Stimulated activated CD8-positive, alpha-beta memory T cell treated with anti-CD3 and anti-CD28 coated beads, Interleukin-7, amount 100 ng/mL, for 4 hours (primary cell): ENCODE measurements at regions not wholly inside any gene's neighbourhood (a gene's known extent, or its start where the extent isn't known, plus 50 kb on each side); places are given as distances from the start of the nearest gene placed in this dataset.

Source experiments
- DNase-seq, 2 donors: peaks; one replicate each; pipeline ENCODE4 v3.0.0-alpha.2; 2020; ENCODE audit warnings: low read depth in 2 of 2

GRCh38 chr9:29799227-29799626, 2225.9 kb upstream of the C9orf72 start:
- DNase-seq = no peak

DNA sequence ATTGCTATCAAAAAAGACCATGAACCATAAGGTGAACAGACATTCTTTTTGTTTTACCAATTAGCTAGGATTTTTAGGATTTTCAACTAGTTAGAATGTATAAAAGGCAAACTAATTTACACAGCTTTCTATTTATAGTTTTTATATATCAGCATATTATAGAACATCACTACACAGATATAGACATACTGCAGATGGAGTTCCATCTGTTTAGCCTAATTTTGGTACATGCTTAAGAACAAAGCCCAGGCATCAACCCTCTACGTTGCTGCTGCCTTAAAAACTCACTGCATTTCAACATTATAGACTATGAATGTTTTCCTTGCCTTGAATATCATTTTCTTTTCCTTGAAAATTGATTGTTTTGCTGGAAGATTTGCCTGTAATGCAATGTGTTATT, 2227.5 kb upstream of the C9orf72 start:
- no peak for DNase-seq

DNA sequence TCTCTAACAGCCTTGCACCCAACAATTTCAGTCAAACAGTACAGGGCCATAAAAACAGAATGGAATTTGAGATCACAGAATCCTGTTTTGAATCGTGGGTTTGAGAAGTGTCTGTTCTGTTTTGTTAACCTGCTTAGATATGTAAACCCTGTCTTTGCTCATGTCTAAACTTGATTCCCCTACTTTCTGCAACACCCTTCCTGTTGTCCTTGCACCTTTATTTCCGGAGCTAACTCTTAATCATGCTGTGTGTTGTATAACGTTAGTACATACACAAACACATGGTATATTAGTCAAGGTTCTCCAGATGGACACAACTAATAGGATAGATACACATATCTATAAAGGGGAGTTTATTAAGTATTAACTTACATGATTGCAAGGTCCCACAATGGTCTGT, 2229.2 kb upstream of the C9orf72 start:
- no peak for DNase-seq

DNA sequence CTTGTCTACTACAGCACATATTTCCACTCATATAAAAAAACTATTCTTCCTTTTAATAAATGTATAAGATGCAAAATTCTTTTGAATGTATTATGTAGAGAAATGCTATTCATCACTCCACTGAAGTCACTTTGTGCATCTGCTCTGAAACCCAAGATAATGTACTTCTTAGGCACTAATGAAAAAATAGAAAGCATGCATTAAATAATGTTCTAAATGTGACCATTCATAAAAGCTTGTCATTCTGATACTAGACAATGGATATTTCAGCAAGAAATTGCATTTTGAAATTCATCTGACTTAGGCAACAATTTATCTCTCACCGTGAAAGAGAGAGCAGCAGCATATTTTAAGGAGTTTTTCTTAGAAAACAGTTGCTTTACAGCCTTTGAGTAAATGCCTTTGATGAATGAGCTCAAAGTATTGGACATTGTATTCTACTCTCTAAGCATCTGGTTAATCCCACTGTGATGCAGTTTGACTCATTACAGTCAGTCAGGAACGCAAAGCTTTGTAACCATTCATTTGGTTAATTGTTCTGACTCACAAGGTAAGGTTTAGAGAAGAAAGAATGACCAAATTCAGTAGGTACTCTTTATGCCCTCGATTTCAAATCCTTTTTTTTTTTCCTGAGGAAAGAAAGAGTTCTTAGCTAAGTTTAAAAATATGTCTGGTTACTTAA, 2233.8 kb upstream of the C9orf72 start:
- no peak for DNase-seq

DNA sequence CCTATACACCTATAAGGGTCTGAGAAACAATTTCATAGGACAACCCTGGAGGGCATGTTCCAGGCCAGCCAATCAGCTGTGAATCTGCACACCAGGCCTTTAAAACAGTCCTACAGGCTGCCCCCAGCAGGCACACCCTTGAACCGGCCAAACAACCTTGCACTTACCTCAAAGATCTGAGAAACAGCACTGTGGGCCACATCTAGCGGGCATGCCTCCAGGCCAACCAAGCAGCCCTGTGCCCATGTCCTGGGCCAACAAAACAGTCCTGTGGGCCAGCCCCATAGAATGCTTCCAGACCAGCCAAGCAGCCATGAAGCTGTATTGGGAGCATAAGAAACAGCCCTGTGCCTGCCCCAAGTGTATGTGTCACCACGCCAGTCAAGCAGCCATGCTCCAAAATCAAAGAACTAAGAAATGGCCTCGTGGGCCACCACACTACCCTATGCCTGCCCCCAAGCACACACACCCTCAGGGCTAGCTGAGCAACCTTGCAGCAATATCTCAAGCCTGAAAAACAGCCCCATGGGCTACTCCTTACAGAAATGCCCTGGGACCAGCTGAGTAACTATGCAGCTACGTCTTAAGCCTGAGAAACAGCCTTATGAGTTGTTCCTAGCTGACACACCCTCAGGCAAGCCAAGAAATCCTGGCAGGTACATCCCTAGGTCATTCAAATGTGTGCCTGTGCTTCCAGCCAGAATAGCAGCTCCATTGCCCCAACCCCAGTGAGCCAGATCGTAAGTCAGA, 2243.8 kb upstream of the C9orf72 start:
- no peak for DNase-seq

GRCh38 chr9:29822458-29822857, 2249.2 kb upstream of the C9orf72 start:
- DNase-seq = no peak

DNA sequence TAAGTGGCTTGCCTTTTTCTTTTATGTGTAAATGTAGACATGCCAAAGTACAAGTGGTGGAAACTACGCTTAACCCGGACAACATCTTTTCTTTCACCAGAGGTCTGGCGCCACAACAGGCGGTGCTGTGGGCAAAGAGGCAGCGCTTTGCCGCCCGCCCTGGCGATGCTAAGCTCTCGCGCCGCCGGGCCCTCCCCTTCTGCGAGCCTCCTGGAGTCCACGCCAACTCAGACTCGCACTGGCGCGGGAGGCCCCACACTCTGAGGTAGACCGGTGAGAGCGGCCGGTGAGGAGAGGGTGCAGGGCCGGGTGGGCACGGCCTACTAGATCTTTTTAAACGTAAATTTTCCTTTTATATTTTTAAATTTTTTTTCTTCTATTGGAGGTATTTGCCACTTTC, 2253.1 kb upstream of the C9orf72 start:
- DNase-seq = no peak

DNA sequence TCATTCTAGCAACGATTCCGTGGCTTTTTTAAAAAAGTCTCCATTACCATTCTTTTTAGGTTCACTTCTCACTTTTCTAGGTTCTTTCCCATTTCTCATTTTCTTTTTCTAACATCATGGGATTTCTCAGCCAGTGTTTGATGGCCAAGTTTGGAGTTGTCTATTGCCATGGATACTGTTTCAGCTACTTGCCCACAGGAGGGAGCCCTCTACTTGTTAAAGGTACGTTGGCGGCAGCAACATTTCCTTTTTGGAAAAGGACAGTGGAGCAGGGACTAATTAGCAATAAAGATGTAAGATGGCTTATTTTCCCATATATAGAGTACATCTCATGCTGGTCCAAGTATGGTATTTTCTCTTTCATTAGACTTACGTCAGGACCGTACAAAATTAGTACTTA, 2257.5 kb upstream of the C9orf72 start:
- DNase-seq = no peak

DNA sequence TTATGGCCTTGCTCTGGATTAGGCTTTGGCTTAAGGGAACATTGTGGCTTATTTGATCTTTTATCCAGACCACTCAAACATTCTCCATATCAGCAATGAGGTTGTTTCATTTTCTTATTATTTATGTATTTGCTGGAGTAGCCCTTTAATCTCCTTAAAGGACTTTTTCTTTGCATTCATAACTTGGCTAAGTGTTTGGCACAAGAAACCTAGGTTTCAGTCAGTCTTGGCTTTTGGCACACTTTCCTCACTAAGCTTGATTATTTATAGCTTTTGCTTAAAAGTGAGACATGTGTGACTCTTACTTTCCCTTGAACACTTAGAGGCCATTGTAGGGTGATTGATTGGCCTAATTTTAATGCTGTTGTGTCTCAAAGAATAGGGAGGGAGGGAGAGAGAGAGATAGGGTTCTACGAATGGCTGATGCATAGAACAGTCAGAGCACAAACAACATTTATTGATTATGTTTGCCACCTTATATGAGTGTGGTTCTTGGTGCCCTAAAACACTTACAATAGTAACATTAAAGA, 2265.3 kb upstream of the C9orf72 start:
- no peak for DNase-seq

DNA sequence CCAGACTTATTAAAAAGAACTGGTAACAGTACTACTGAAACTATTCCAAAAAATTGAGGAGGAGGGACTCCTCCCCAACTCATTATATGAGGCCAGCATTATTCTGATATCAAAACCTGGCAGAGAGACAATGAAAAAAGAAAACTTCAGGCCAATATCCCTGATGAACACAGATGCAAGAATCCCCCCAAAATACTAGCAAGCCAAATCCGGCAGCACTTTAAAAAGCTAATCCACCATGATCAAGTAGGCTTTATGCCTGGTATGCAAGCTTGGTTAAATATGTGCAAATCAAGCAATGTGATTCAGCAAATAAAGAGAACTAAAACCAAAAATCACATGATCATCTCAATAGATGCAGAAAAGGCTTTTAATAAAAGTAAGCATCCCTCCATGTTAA, 2271.0 kb upstream of the C9orf72 start:
- DNase-seq = no peak

DNA sequence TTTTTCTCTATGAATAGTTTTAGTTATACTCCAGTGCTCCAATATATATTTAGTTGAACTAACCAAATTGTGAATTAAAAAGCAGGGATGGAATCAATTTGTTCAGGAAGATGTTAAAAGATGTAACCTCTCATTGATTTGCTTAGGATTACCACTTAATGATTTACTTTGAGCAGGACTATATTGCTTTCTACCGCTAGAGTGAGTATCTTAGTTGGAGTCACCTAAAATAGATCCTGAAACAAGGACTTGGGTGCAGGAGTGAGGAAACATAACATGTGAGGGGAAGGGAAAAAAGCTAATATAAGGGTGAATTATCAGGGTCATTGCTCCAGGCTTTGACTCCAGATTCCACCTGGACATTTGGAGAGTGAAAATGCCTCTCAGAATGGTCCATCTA, 2277.4 kb upstream of the C9orf72 start:
- DNase-seq = no peak

DNA sequence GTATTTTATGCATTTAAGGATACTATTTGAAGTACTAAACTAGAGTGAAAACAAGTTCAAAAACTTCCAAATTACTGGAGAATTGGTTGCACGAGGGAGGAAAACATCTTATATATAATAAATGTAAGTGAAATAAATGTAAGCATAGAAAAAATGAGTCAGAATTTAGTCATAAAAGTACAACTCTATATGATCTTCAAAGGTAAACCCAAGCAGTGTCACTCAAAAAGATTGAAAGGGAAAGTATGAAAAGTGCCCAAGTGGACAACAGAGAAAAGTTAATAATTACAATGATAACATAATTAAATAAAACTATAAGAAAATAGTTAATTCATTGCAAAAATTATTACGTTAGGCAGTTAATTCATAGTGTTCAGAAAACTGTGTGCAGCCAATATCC, 2288.5 kb upstream of the C9orf72 start:
- no peak for DNase-seq

DNA sequence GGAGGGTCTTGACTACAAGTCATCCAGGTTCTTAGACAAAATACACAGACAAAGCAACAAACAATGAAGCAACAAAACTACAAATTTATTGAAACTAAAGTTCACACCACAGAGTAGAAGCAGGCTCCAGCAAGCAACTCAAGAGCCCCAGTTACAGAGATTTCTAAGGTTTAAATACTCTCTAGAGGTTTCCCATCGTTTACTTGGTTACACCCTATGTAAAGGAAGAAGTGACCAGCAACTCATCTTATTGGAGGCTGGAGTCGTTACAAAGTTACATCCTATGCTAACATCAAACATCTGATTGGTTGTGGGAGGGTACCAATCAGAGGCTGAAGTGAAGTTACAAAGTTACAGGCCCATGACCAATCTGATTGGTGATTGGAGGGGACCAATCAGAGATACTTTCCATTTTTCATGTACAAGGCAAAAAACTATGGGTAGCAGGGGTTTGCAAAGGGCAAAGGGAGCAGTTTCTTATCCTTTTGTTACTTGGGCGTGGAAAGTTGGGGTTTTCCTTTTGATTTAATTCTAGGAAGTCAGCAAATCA, 2292.6 kb upstream of the C9orf72 start:
- DNase-seq = no peak

- no peak for DNase-seq
Measured at GRCh38 chr9:29866556-29866955, 2293.3 kb upstream of the C9orf72 start.

DNA sequence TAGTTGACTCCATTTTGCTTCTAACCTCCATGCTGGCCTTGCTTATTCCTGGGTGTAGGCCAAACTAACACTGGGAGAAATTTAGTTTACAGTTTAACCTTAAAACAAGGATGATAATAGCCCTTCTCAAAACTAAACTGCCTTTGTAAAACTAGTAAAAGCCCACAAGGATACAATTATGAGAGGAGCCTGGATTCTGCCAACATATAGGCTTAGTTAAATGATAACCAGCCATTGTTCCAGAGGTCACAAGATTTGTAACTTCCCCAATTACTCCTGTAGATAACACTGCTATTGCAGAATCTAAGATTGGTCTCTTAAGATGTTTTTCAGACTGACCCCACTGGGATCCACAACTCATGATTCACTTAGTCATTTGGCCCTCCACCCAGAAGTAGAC, 2300.3 kb upstream of the C9orf72 start:
- DNase-seq = no peak

- no peak for DNase-seq
Measured at GRCh38 chr9:29875547-29875946, 2302.3 kb upstream of the C9orf72 start.

- no peak for DNase-seq
Measured at GRCh38 chr9:29882767-29883166, 2309.5 kb upstream of the C9orf72 start.

DNA sequence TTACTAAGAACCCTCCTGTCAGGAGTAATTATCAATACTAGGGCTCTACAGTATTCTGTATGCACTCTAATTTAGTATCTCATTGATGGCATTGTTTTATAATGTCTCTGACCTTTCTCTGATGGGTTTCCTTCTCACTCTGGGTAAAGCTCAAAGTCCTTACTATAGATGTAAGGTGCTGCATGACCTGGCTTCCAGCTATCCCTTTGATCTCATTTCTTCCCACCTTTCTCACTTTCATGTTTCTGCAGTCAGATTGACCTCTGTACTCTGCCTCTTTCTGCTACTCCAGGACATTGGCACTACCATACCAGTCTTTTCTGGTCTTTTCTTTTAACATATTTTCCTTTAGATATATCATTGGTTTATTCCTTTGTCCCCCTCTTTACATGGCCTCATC, 2332.8 kb upstream of the C9orf72 start:
- DNase-seq = no peak

DNA sequence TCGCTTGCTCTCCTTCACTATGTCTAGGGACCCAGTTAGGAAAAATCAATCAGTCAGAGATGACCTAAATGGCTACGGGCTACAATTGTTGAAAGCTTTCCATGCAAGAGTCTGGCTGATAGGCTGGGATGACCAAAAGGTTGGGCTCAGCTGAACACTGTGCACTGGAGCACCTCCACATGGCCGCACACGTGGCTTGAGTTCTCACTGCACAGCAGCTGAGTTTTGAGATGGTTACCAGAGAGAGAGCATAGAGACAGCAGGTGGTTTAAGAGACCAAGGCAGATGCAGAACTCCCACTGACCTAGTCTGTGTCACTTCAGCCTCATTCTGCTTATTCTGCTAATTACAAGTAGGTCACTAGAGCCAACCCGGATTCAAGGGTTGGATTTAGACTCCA, 2354.8 kb upstream of the C9orf72 start:
- no peak for DNase-seq

DNA sequence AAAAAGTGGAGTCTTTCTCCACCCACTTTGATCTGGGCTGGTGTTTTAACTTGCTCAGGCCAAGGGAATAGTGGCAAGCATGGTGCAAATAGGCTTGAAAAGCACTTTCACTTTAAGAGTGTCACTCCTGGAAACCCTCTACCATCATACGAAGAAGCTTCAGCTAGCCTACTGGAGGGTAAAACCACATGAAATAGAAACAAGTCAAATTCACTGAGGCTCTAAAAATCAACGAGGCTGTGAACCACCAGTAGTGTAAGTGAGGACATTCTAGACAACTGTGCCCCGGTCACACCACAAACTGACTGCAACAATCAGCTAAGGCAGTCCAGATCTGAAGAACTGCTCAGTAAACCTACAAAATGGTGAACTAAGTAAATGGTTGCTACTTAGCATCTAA, 2366.3 kb upstream of the C9orf72 start:
- DNase-seq = no peak

- no peak for DNase-seq
Measured at GRCh38 chr9:29945012-29945411, 2371.7 kb upstream of the C9orf72 start.

DNA sequence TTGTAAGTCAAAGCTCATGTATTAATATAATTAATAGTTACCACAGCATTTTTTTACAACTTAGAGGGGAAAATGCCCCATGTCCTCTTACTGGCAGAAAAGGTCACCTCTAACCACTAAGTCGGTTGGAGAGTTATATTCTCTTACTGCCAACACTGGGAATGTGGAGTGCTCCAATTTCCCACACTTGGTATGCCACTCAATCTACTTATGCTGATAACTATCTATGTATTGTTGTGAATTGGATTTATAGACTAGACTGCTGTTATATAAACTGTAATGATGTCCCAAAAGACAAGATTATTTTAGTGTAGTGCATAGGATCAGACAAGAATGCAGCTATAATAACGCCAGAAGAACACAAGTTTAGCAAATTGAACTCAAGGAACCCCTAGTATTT, 2385.2 kb upstream of the C9orf72 start:
- DNase-seq = no peak

GRCh38 chr9:29965834-29966233, 2392.6 kb upstream of the C9orf72 start:
- no peak for DNase-seq
